ENCODE measurements at regions not wholly inside any gene's neighbourhood (a gene's known extent, or its start where the extent isn't known, plus 50 kb on each side); places are given as distances from the start of the nearest gene placed in this dataset.

GRCh38 chr6:115691433-115691832, 369.3 kb downstream of the FRK start:
- Histone ChIP-seq H3K36me3 (no peaks in the 10 kb centered on the region), H4K20me1 (no peaks in the 10 kb centered on the region), H3K27me3 (no peaks in the 10 kb centered on the region), H3K9me3 (no peaks in the 10 kb centered on the region), H3K4me1 (no peaks in the 10 kb centered on the region), H3K27ac (no peak overlapping the region), H3K4me2 (no peak overlapping the region), H3K4me3 (no peak overlapping the region), H3K9ac (no peak overlapping the region)
- TF ChIP-seq Cebpa-rat (IDR thresholded peaks at IDR 0.05), result no peak

- H4K20me1 ChIP-seq, result no peaks in the 10 kb centered on the region
- H3K4me2 ChIP-seq, result no peak overlapping the region
- H3K9ac ChIP-seq, result no peak overlapping the region
- no peaks in the 10 kb centered on the region for H3K4me1 ChIP-seq
- no peak overlapping the region for H3K27ac ChIP-seq
- H3K27me3 ChIP-seq, result no peaks in the 10 kb centered on the region
- H3K9me3 ChIP-seq, result no peaks in the 10 kb centered on the region
- TF ChIP-seq Cebpa-rat (IDR thresholded peaks at IDR 0.05), result no peak
- H3K36me3 ChIP-seq, result no peaks in the 10 kb centered on the region
- H3K4me3 ChIP-seq, result no peak overlapping the region
Measured at GRCh38 chr6:115690854-115691253, 369.8 kb downstream of the FRK start.

- no peak for TF ChIP-seq Cebpa-rat (IDR thresholded peaks at IDR 0.05)
- Histone ChIP-seq H3K27me3 (no peaks in the 10 kb centered on the region), H3K9me3 (no peaks in the 10 kb centered on the region), H3K4me1 (no peaks in the 10 kb centered on the region), H4K20me1 (no peaks in the 10 kb centered on the region), H3K9ac (no peak overlapping the region), H3K4me2 (no peak overlapping the region), H3K27ac (no peak overlapping the region), H3K4me3 (no peak overlapping the region), H3K36me3 (no peaks in the 10 kb centered on the region)
Measured at GRCh38 chr6:115681978-115682775, 378.5 kb downstream of the FRK start.

GRCh38 chr6:115680621-115681020, 380.1 kb downstream of the FRK start:
- H3K4me2 ChIP-seq, result no peak overlapping the region
- no peak for TF ChIP-seq Cebpa-rat (IDR thresholded peaks at IDR 0.05)
- H3K9ac ChIP-seq, result no peak overlapping the region
- H3K27ac ChIP-seq, result no peak overlapping the region
- H3K9me3 ChIP-seq, result no peaks in the 10 kb centered on the region
- no peaks in the 10 kb centered on the region for H3K36me3 ChIP-seq
- H3K4me1 ChIP-seq, result no peaks in the 10 kb centered on the region
- no peaks in the 10 kb centered on the region for H4K20me1 ChIP-seq
- no peak overlapping the region for H3K4me3 ChIP-seq
- H3K27me3 ChIP-seq, result no peaks in the 10 kb centered on the region

- H3K4me2 ChIP-seq, result no peak overlapping the region
- no peaks in the 10 kb centered on the region for H4K20me1 ChIP-seq
- TF ChIP-seq Cebpa-rat (IDR thresholded peaks at IDR 0.05), result no peak
- no peak overlapping the region for H3K27ac ChIP-seq
- H3K9ac ChIP-seq, result no peak overlapping the region
- H3K4me3 ChIP-seq, result no peak overlapping the region
- H3K36me3 ChIP-seq, result no peaks in the 10 kb centered on the region
- H3K27me3 ChIP-seq, result no peaks in the 10 kb centered on the region
- H3K4me1 ChIP-seq, result no peaks in the 10 kb centered on the region
- no peaks in the 10 kb centered on the region for H3K9me3 ChIP-seq
Measured at GRCh38 chr6:115677198-115677597, 383.5 kb downstream of the FRK start.

- TF ChIP-seq Cebpa-rat (IDR thresholded peaks at IDR 0.05), result no peak
- no peak overlapping the region for H3K4me2 ChIP-seq
- H3K4me3 ChIP-seq, result no peak overlapping the region
- H3K27me3 ChIP-seq, result no peaks in the 10 kb centered on the region
- H4K20me1 ChIP-seq, result no peaks in the 10 kb centered on the region
- no peaks in the 10 kb centered on the region for H3K9me3 ChIP-seq
- H3K36me3 ChIP-seq, result no peaks in the 10 kb centered on the region
- no peak overlapping the region for H3K9ac ChIP-seq
- no peak overlapping the region for H3K27ac ChIP-seq
- no peaks in the 10 kb centered on the region for H3K4me1 ChIP-seq
Measured at GRCh38 chr6:115675443-115675842, 385.2 kb downstream of the FRK start.

GRCh38 chr6:115668781-115669180, 391.9 kb downstream of the FRK start:
- no peaks in the 10 kb centered on the region for H3K9me3 ChIP-seq
- H4K20me1 ChIP-seq, result no peaks in the 10 kb centered on the region
- H3K36me3 ChIP-seq, result no peaks in the 10 kb centered on the region
- no peaks in the 10 kb centered on the region for H3K27me3 ChIP-seq
- no peak overlapping the region for H3K4me3 ChIP-seq
- no peaks in the 10 kb centered on the region for H3K4me1 ChIP-seq
- no peak overlapping the region for H3K9ac ChIP-seq
- TF ChIP-seq Cebpa-rat (IDR thresholded peaks at IDR 0.05), result no peak
- H3K27ac ChIP-seq, result no peak overlapping the region
- no peak overlapping the region for H3K4me2 ChIP-seq

- Histone ChIP-seq H3K4me2 (no peak overlapping the region), H3K9ac (no peak overlapping the region), H3K4me1 (no peaks in the 10 kb centered on the region), H3K9me3 (no peaks in the 10 kb centered on the region), H3K27me3 (no peaks in the 10 kb centered on the region), H3K4me3 (no peak overlapping the region), H3K27ac (no peak overlapping the region), H4K20me1 (no peaks in the 10 kb centered on the region), H3K36me3 (no peaks in the 10 kb centered on the region)
- no peak for TF ChIP-seq Cebpa-rat (IDR thresholded peaks at IDR 0.05)
Measured at GRCh38 chr6:115668211-115668610, 392.5 kb downstream of the FRK start.

- no peak for TF ChIP-seq Cebpa-rat (IDR thresholded peaks at IDR 0.05)
Measured at GRCh38 chr6:115667478-115668026, 393.1 kb downstream of the FRK start.

GRCh38 chr6:115666997-115667396, 393.7 kb downstream of the FRK start:
- Histone ChIP-seq H3K4me1 (no peaks in the 10 kb centered on the region), H3K4me3 (no peak overlapping the region), H3K36me3 (no peaks in the 10 kb centered on the region), H3K27me3 (no peaks in the 10 kb centered on the region), H3K9ac (no peak overlapping the region), H3K9me3 (no peaks in the 10 kb centered on the region), H3K27ac (no peak overlapping the region), H3K4me2 (no peak overlapping the region), H4K20me1 (no peaks in the 10 kb centered on the region)
- no peak for TF ChIP-seq Cebpa-rat (IDR thresholded peaks at IDR 0.05)

More at GRCh38 chr6:115667478-115668026, 393.1 kb downstream of the FRK start:
- Histone ChIP-seq H3K4me1 (no peaks in the 10 kb centered on the region), H3K4me2 (no peak overlapping the region), H3K4me3 (no peak overlapping the region), H4K20me1 (no peaks in the 10 kb centered on the region), H3K9ac (no peak overlapping the region), H3K9me3 (no peaks in the 10 kb centered on the region), H3K27ac (no peak overlapping the region), H3K27me3 (no peaks in the 10 kb centered on the region), H3K36me3 (no peaks in the 10 kb centered on the region)

Data from BLaER1 (cell line).